ENCODE measurements at regions not wholly inside any gene's neighbourhood (a gene's known extent, or its start where the extent isn't known, plus 50 kb on each side); places are given as distances from the start of the nearest gene placed in this dataset.

GRCh38 chr3:83092521-83093221, 1331.2 kb upstream of the GBE1 start:
- no peak for DNase-seq

GRCh38 chr3:83076041-83076440, 1314.6 kb upstream of the GBE1 start:
- no peak for DNase-seq

- DNase-seq = no peak
Measured at GRCh38 chr3:83074485-83074884, 1313.0 kb upstream of the GBE1 start.

- DNase-seq = no peak
Measured at GRCh38 chr3:83065851-83066460, 1304.5 kb upstream of the GBE1 start.

- DNase-seq = no peak
Measured at GRCh38 chr3:83063446-83063845, 1302.0 kb upstream of the GBE1 start.

- no peak for DNase-seq
Measured at GRCh38 chr3:83048556-83048955, 1287.1 kb upstream of the GBE1 start.

- no peak for DNase-seq
Measured at GRCh38 chr3:83039422-83039821, 1278.0 kb upstream of the GBE1 start.

- no peak for DNase-seq
Measured at GRCh38 chr3:83035704-83036010, 1274.2 kb upstream of the GBE1 start.

GRCh38 chr3:83034806-83035703, 1273.6 kb upstream of the GBE1 start:
- DNase-seq = no peak

GRCh38 chr3:83033133-83033532, 1271.7 kb upstream of the GBE1 start:
- DNase-seq = no peak

GRCh38 chr3:83023086-83023485, 1261.6 kb upstream of the GBE1 start:
- DNase-seq = no peak

GRCh38 chr3:83011481-83011880, 1250.0 kb upstream of the GBE1 start:
- no peak for DNase-seq

- no peak for DNase-seq
Measured at GRCh38 chr3:83003917-83004316, 1242.5 kb upstream of the GBE1 start.

- DNase-seq = no peak
Measured at GRCh38 chr3:83002869-83003445, 1241.5 kb upstream of the GBE1 start.

GRCh38 chr3:82999777-83000176, 1238.3 kb upstream of the GBE1 start:
- DNase-seq = no peak

- DNase-seq = no peak
Measured at GRCh38 chr3:82978368-82978767, 1216.9 kb upstream of the GBE1 start.

GRCh38 chr3:82977871-82978270, 1216.4 kb upstream of the GBE1 start:
- no peak for DNase-seq

- no peak for DNase-seq
Measured at GRCh38 chr3:82973791-82974190, 1212.3 kb upstream of the GBE1 start.

GRCh38 chr3:82960379-82960778, 1198.9 kb upstream of the GBE1 start:
- no peak for DNase-seq

GRCh38 chr3:82957696-82958095, 1196.3 kb upstream of the GBE1 start:
- peak; percentile 2 for DNase-seq

- DNase-seq = no peak
Measured at GRCh38 chr3:82957079-82957478, 1195.6 kb upstream of the GBE1 start.

- no peak for DNase-seq
Measured at GRCh38 chr3:82954486-82954885, 1193.0 kb upstream of the GBE1 start.

- no peak for DNase-seq
Measured at GRCh38 chr3:82942041-82942440, 1180.6 kb upstream of the GBE1 start.

Data from muscle of arm (tissue), 1 donor.